Stimulated activated naive CD8-positive, alpha-beta T cell treated with anti-CD3 and anti-CD28 coated beads, Interleukin-15, Interleukin-2, amounts not matched to agents 100 ng/mL and 50 ng/mL, for 24 hours (primary cell): ENCODE measurements at regions not wholly inside any gene's neighbourhood (a gene's known extent, or its start where the extent isn't known, plus 50 kb on each side); places are given as distances from the start of the nearest gene placed in this dataset.

ENCODE experiments used
- H3K27ac Mint-ChIP-seq: one replicate; pipeline ENCODE4 v1.8.0; 2021; ENCODE audit warnings: mild to moderate bottlenecking, mixed read lengths
- H3K27me3 Mint-ChIP-seq: one replicate; pipeline ENCODE4 v1.8.0; 2021; ENCODE audit warnings: mixed read lengths
- H3K36me3 Mint-ChIP-seq: one replicate; pipeline ENCODE4 v1.8.0; 2021; ENCODE audit warnings: low read depth, mixed read lengths
- H3K4me1 Mint-ChIP-seq: one replicate; pipeline ENCODE4 v1.8.0; 2021; ENCODE audit warnings: low read depth, mixed read lengths
- H3K4me3 Mint-ChIP-seq: one replicate; pipeline ENCODE4 v1.8.0; 2021; ENCODE audit warnings: mild to moderate bottlenecking, mixed read lengths
- H3K9me3 Mint-ChIP-seq: one replicate; pipeline ENCODE4 v1.8.0; 2021; ENCODE audit warnings: mixed read lengths

DNA sequence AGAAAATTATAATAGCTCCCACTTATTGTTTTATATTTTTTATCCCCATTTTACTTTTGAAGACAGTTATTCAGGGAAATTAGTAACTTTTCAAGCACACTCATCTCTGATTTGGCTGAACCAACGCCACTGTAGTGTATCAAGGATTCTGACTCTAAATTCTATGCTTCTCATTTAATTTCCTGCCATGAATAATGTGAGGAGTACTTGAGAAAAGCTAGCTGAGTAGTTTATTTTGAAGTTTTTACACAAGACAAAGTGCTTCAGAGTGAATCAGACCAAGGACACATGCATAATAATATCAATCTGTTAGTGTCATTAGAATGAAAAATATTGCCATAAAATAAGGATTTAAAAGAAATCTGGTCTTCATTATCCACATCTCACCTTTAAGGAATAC lies 329.9 kb downstream of the SLITRK6 start:
- Mint-ChIP-seq H3K9me3 (no peaks in the 10 kb centered on the region), H3K27me3 (no peaks in the 10 kb centered on the region), H3K4me1 (no peaks in the 10 kb centered on the region), H3K27ac (no peak overlapping the region), H3K36me3 (no peaks in the 10 kb centered on the region), H3K4me3 (no peak overlapping the region)

DNA sequence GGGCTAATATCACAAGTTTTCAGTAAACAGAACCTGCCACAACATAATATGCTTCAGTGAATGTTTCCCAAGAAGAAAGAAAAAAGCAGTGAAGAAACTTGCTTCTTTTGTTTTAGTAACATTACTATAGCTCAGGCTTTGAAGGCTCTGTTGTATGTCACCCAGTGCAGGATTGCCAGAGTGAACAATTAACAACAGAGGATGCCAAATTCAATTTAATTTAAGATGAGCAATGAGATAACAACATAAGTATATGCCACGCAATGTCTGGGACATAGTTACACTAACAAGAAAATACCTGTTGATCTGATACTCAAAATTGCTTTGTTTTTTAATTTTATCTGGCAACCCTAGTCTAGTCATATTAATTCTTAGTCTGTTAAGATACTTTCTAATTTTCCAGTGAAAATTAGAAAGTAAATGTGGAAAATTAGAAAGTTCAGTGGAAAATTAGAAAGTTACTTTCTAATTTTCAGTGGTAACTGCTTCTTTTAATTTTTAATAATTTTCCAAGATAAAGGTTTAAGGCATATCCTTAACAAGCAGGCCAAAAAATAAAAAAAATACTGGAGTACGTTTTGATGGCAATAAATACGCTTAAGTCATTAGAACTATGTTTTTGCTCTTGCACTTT lies 336.3 kb downstream of the SLITRK6 start:
- no peaks in the 10 kb centered on the region for H3K4me1 Mint-ChIP-seq
- no peak overlapping the region for H3K4me3 Mint-ChIP-seq
- no peaks in the 10 kb centered on the region for H3K36me3 Mint-ChIP-seq
- no peak overlapping the region for H3K27ac Mint-ChIP-seq
- no peaks in the 10 kb centered on the region for H3K27me3 Mint-ChIP-seq
- H3K9me3 Mint-ChIP-seq: peaks cover 3% of the 10 kb centered on the region

DNA sequence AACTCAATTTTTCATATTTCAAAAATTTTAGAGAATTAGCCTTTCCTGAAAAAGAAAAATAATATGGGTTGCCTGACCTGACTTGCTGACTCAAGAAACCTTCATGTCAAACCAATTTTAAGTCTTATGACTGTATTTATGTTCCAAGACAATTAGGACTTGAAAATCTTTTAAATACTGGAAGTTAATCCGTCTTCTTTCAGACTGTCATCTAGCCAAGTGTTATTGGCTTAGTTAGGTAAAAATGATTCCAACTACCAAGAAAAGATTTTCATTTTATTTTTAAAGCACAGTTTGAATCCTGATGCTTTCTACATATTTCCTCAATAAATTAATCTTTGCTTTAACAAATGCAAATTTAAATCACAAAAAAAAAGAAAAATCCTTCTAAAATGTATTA lies 337.6 kb downstream of the SLITRK6 start:
- Mint-ChIP-seq H3K36me3 (no peaks in the 10 kb centered on the region), H3K4me1 (no peaks in the 10 kb centered on the region)

DNA sequence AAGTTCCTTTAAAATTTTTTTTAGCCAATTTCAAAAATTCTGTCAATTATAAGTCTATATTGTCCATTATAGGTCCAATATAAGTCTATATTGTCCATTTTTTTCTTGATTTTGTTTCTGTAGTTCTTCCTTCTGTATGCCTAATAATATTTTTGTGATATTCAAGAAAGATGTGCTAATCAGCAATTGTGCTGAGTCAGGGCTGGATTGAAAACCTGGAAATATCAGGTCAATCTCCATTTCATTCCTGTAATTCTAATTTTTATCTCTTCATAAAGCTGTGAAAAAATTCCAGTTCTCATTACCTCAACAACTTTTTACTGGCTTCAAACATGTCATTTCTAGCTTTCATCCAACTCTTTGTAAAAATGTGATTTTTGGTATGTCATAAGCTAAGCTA lies 353.7 kb downstream of the SLITRK6 start:
- Mint-ChIP-seq H3K4me1 (no peaks in the 10 kb centered on the region), H3K27ac (no peak overlapping the region), H3K9me3 (no peaks in the 10 kb centered on the region)

More for the DNA sequence above, 337.6 kb downstream of the SLITRK6 start:
- Mint-ChIP-seq H3K9me3 (peaks cover 11% of the 10 kb centered on the region), H3K27me3 (no peaks in the 10 kb centered on the region), H3K4me3 (no peak overlapping the region), H3K27ac (no peak overlapping the region)

DNA sequence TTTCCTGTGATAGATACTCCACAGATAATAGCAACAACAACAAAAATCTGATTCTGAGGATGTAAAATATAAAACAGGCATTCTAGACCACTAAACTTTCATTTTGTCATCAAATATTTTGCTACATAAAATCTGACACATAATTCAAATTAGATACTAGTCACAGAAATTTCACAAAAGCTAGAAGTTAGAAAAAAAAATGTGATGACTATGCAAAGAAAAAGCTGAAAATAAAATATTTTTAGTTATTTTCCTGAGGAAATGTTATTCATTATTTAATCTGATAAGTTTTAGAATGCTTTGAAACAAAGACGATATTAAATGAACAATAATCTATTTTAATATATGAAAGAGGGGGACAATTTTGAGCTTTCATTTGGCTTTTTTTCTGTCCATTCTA lies 357.2 kb downstream of the SLITRK6 start:
- Mint-ChIP-seq H3K27me3 (no peaks in the 10 kb centered on the region), H3K4me1 (no peaks in the 10 kb centered on the region), H3K36me3 (no peaks in the 10 kb centered on the region), H3K27ac (no peak overlapping the region), H3K4me3 (no peak overlapping the region), H3K9me3 (no peaks in the 10 kb centered on the region)

More for the DNA sequence above, 353.7 kb downstream of the SLITRK6 start:
- Mint-ChIP-seq H3K36me3 (no peaks in the 10 kb centered on the region), H3K4me3 (no peak overlapping the region), H3K27me3 (no peaks in the 10 kb centered on the region)

DNA sequence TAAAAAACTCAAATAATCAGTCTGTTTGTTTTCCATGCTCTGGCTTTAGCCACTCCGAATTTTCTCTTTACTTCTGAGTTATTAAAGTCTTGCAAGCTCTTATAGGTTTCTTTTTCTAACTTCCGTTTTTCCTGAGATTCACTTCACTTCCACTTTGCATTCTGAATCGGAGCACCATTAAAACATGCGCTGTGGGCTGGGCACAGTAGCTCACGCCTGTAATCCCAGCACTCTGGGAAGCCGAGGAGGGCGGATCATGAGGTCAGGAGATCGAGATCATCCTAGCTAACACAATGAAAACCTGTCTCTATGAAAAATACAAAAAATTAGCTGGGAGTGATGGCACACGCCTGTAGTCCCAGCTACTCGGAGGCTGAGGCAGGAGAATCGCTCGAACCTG lies 357.9 kb downstream of the SLITRK6 start:
- no peaks in the 10 kb centered on the region for H3K4me1 Mint-ChIP-seq
- H3K36me3 Mint-ChIP-seq: no peaks in the 10 kb centered on the region
- H3K27ac Mint-ChIP-seq: no peak overlapping the region
- no peaks in the 10 kb centered on the region for H3K9me3 Mint-ChIP-seq
- H3K4me3 Mint-ChIP-seq: no peak overlapping the region
- H3K27me3 Mint-ChIP-seq: no peaks in the 10 kb centered on the region

DNA sequence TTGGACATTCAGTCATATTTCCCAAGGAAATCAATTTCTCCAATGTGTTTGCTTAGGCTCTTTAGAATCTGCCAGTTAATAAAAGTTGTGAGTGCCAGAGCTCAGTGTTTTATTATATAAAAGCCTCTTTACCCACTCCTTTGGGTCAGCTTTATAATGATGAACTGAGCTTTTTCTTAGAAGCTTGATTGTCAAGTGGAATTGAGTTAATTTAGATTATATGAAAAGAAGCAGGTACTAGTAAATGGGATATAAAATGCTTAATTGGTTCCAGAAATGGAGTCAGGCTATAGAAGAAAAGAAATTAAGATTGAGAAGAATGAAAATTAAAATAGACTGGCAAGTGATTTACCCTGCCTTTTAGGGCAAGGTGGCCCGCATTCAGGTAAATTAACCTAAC lies 363.2 kb downstream of the SLITRK6 start:
- Mint-ChIP-seq H3K9me3 (peaks cover 6% of the 10 kb centered on the region), H3K27me3 (no peaks in the 10 kb centered on the region)

DNA sequence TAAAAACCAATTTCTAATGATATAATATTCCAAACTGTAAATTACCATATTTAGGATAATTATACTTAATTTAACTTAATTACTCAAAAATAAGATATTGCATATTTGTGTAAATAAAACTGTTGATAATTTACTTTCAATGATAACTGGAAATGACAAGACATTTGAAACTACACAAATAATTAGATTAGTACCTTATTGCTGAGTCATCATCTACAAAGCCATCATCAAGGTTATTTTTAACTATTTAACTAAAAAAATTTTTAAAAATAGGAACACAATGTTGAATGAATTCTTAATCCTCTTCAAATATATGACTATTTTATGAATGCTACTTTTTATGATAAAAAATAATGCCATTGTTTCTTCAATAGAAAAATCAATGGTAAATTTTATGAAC lies 364.3 kb downstream of the SLITRK6 start:
- no peak overlapping the region for H3K27ac Mint-ChIP-seq
- no peaks in the 10 kb centered on the region for H3K4me1 Mint-ChIP-seq
- no peak overlapping the region for H3K4me3 Mint-ChIP-seq
- H3K27me3 Mint-ChIP-seq: no peaks in the 10 kb centered on the region
- no peaks in the 10 kb centered on the region for H3K36me3 Mint-ChIP-seq
- H3K9me3 Mint-ChIP-seq: peaks cover 6% of the 10 kb centered on the region

More for the DNA sequence above, 363.2 kb downstream of the SLITRK6 start:
- Mint-ChIP-seq H3K27ac (no peak overlapping the region), H3K4me1 (no peaks in the 10 kb centered on the region), H3K36me3 (no peaks in the 10 kb centered on the region), H3K4me3 (no peak overlapping the region)

DNA sequence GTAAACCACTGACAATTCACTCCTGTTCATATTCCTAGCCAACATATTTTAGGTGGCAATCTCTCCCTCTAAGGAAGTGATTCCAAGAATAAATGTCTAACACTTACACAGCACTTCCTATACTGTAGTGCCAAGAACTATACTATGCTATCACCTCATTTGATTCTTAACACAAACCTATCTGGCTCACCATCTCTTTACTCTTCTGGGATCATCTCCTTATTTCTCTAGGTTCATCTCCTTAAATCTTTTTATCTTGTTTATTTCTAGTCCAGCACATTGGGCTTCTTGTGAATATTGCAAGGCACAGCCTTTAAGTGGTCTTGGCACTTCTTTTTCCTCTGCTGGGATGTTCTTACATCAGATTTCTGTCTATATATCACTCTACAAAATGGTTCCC lies 366.3 kb downstream of the SLITRK6 start:
- no peaks in the 10 kb centered on the region for H3K4me1 Mint-ChIP-seq
- H3K9me3 Mint-ChIP-seq: peaks cover 6% of the 10 kb centered on the region
- H3K4me3 Mint-ChIP-seq: no peak overlapping the region
- no peak overlapping the region for H3K27ac Mint-ChIP-seq
- H3K36me3 Mint-ChIP-seq: no peaks in the 10 kb centered on the region
- no peaks in the 10 kb centered on the region for H3K27me3 Mint-ChIP-seq

DNA sequence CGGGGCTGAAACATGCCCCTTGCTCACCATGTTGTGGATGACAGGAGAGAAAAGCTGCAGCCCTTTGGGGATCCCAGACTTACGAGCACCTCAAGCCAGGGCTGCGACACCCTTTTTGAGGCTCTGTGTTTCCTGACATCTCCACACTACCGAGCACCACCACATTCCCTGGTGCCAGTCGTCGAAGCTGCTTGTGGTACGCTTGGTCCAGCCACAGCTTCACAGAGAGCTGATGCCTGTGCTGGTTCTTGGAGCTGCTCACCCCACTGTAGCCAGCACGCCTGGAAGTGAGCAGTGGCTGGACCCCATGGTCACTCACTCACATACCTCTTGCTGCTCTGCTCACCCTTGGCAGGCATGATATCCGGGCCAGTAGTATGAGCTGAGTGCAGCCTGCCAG lies 367.5 kb downstream of the SLITRK6 start:
- Mint-ChIP-seq H3K4me3 (no peak overlapping the region), H3K9me3 (peaks cover 6% of the 10 kb centered on the region), H3K4me1 (no peaks in the 10 kb centered on the region), H3K36me3 (no peaks in the 10 kb centered on the region), H3K27me3 (no peaks in the 10 kb centered on the region), H3K27ac (no peak overlapping the region)

DNA sequence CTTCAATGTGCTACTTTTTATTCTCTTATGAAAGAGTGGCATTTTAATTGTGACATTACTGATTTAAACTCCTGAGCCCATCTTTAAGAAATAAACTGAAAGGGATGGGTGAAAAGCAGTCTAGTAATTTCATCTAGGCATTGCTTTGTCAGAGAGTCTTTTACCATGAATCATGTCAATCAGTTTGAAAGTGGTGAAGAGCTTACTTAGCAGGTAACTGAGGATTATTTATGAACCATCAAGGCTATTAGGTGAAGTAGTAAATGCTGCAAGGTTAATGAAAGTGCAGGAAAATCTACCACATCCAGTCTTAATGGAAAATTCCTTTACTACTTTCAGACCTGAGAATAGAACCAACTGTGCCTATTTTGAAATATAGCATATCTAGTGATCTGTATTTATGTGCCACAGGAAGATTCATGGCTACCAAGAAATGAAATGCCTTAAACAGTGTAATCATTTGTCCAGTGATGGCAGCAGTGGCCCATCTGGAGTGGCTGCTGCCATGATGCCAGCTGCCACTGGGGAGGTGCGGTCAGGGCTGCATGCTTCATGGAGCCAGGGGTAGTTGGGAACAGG lies 368.9 kb downstream of the SLITRK6 start:
- Mint-ChIP-seq H3K9me3 (peaks cover 6% of the 10 kb centered on the region), H3K27ac (no peak overlapping the region), H3K36me3 (no peaks in the 10 kb centered on the region)

DNA sequence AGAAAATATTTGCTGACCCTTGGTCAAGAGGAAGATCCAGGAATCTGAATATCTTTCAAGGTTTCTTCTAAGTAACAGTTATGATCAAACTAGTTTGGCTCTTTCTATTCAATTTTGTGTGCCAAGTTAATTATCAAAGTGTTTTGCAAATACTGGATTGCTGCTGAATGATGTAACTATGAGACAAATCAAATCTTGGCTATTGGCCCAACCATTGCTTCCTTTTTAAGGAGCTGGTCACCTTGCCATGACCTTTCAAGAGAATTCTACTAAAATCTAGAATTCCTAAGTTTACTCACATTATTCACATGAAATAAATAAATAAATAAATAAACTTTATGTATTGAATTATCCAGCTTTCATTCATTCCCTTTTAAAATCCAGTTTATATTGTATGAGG lies 371.8 kb downstream of the SLITRK6 start:
- no peak overlapping the region for H3K27ac Mint-ChIP-seq
- H3K27me3 Mint-ChIP-seq: no peaks in the 10 kb centered on the region
- no peaks in the 10 kb centered on the region for H3K36me3 Mint-ChIP-seq
- no peaks in the 10 kb centered on the region for H3K9me3 Mint-ChIP-seq
- H3K4me1 Mint-ChIP-seq: no peaks in the 10 kb centered on the region
- H3K4me3 Mint-ChIP-seq: no peak overlapping the region

More for the DNA sequence above, 368.9 kb downstream of the SLITRK6 start:
- H3K27me3 Mint-ChIP-seq: no peaks in the 10 kb centered on the region
- no peak overlapping the region for H3K4me3 Mint-ChIP-seq
- H3K4me1 Mint-ChIP-seq: no peaks in the 10 kb centered on the region

DNA sequence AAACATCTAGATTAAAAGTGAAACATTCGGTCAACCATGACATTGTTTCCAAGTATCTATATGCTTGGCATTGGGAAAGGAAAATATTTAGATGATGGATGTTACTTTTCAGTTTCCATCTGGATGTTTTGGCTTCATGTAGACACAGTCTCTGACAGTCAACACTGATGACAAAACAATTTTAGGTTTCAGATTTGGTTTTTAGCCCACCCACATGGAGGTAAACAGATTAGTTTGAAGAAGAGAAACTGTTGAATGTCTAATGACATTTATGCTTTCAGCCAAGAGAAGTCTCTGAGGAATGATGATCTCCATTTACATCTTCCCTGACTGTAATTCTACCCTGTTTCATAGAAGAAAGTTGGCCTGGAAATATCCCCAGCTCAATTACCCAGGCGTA lies 379.1 kb downstream of the SLITRK6 start:
- H3K4me3 Mint-ChIP-seq: no peak overlapping the region
- H3K9me3 Mint-ChIP-seq: no peaks in the 10 kb centered on the region
- H3K4me1 Mint-ChIP-seq: no peaks in the 10 kb centered on the region
- H3K27ac Mint-ChIP-seq: no peak overlapping the region
- no peaks in the 10 kb centered on the region for H3K27me3 Mint-ChIP-seq
- H3K36me3 Mint-ChIP-seq: no peaks in the 10 kb centered on the region

DNA sequence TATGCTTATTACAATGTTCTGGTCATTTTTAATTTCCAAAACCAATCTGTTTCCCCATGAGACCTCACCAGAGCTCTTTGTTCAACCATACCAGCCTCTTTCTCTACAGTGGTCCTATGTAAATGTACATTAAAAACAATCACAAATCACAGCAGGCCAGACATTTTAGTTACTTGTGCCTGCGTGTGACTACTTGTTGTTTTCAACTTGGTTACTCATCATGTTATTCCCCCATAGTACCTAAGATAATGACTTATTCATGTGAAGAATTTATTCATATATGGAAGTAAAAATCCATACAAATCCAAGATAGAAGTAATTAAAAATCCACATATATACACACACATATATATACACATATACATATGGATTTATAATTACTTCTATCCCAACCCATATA lies 379.6 kb downstream of the SLITRK6 start:
- H3K4me1 Mint-ChIP-seq: no peaks in the 10 kb centered on the region
- H3K27me3 Mint-ChIP-seq: no peaks in the 10 kb centered on the region
- no peaks in the 10 kb centered on the region for H3K9me3 Mint-ChIP-seq
- H3K27ac Mint-ChIP-seq: no peak overlapping the region
- no peak overlapping the region for H3K4me3 Mint-ChIP-seq
- H3K36me3 Mint-ChIP-seq: no peaks in the 10 kb centered on the region

DNA sequence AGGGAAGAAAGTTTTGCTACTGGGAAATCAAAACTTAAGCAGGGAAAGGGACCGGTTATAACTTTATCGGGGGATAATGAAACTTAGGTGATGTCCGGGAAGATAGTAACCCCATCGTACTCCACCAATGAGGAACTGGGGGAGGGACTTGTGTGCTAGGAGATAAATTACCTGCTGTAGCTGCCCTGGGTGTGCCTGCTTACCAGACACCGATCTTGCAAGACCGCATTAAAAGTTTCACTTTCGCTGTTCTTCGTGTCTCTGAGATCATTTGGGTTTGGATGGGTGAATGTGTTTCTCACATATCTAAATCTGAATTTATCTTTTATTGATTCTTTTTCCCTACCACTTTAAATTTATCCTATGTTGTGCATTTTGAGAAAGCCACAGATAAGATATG lies 381.4 kb downstream of the SLITRK6 start:
- Mint-ChIP-seq H3K9me3 (no peaks in the 10 kb centered on the region), H3K36me3 (no peaks in the 10 kb centered on the region), H3K27ac (no peak overlapping the region), H3K27me3 (no peaks in the 10 kb centered on the region), H3K4me3 (no peak overlapping the region), H3K4me1 (no peaks in the 10 kb centered on the region)

DNA sequence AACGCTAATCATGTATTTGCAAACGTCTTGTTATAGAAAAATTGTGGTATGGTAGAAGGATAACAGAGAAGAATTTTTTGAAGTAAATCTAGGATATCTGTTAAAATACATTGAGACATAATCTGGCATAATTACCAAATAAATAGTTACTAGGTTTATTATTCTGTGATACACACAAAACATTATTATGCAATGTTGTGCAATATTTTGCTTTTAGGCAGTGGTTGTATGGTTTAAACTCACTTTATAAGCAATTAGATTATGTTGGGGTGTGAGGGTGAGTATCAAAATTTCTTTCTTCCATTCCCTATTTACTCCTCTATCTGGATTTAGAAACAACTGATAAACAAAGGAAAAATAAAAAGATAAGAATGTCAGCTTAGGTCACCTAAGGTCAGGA lies 385.6 kb downstream of the SLITRK6 start:
- Mint-ChIP-seq H3K9me3 (no peaks in the 10 kb centered on the region), H3K4me3 (no peak overlapping the region), H3K4me1 (no peaks in the 10 kb centered on the region), H3K27ac (no peak overlapping the region), H3K36me3 (no peaks in the 10 kb centered on the region), H3K27me3 (no peaks in the 10 kb centered on the region)
